Transverse colon (tissue), 4 donors: ENCODE measurements at regions not wholly inside any gene's neighbourhood (a gene's known extent, or its start where the extent isn't known, plus 50 kb on each side); places are given as distances from the start of the nearest gene placed in this dataset.

Source experiments
- DNase-seq: peaks from one replicate; pipeline ENCODE4 v3.0.0-alpha.2; 2019
- H3K27ac ChIP-seq, 4 donors: fragments of 200-600 bp; sonication (generic); 2 replicates each; pipeline ENCODE4 v1.5.1; 2016 to 2018; ENCODE audit warnings: inconsistent platforms in 4 of 4
- H3K27me3 ChIP-seq: fragments of 200-600 bp; sonication (generic); 2 replicates; pipeline ENCODE4 v1.5.1; 2017; ENCODE audit warnings: inconsistent platforms
- H3K36me3 ChIP-seq, 4 donors: fragments of 200-600 bp; sonication (generic); 2 replicates each; pipeline ENCODE4 v1.5.1; 2017 to 2019; ENCODE audit warnings: inconsistent platforms in 4 of 4
- H3K4me1 ChIP-seq, 4 donors: fragments of 200-600 bp; sonication (generic); 2 replicates each; pipeline ENCODE4 v1.5.1; 2017 to 2020; ENCODE audit warnings: inconsistent platforms in 4 of 4
- H3K4me3 ChIP-seq, 4 donors: fragments of 200-600 bp; sonication (generic); 1 replicate in 1 of 4; 2 replicates in 3 of 4; pipeline versions ENCODE4 v1.5.1 to v1.6.1; 2017 to 2019; ENCODE audit warnings: inconsistent platforms in 4 of 4
- H3K9me3 ChIP-seq, 2 donors: fragments of 200-600 bp; sonication (generic); 2 replicates each; pipeline ENCODE4 v1.5.1; 2017 to 2019; ENCODE audit warnings: inconsistent platforms in 2 of 2
- CTCF ChIP-seq, 5 experiments: fragments of 200-600 bp in 3 of 5; fragments of 450-650 bp in 2 of 5; sonication (generic) in 3 of 5; IDR thresholded peaks; 1 replicate in 2 of 5; 2 replicates in 3 of 5; pipeline ENCODE4 v1.5.1; 2016 to 2017; ENCODE audit warnings: antibody characterized with exemption in 5 of 5, inconsistent platforms in 3 of 5, mild to moderate bottlenecking in 2 of 5, moderate library complexity in 1 of 5
- EP300 ChIP-seq: sonication (generic); formaldehyde crosslinking; IDR thresholded peaks from one replicate; pipeline ENCODE4 v1.6.1; 2017; ENCODE audit warnings: antibody characterized with exemption, low read depth
- POLR2A ChIP-seq: fragments of 450-650 bp; IDR thresholded peaks from one replicate; pipeline ENCODE4 v1.6.1; 2016; ENCODE audit warnings: antibody characterized with exemption, mild to moderate bottlenecking, moderate library complexity
- POLR2AphosphoS5 ChIP-seq, 3 donors: sonication (generic); formaldehyde crosslinking; IDR thresholded peaks; one replicate each; pipeline ENCODE4 v1.6.1; 2016; ENCODE audit warnings: antibody characterized with exemption in 3 of 3
- WGBS, 2 donors: methylation state at CpG; one replicate each; pipeline ENCODE4 v1.1.5; 2018; ENCODE audit warnings: low coverage in 1 of 2; 5-methylcytosine and 5-hydroxymethylcytosine counted together
- in situ Hi-C, 4 donors: fragments of 200-750 bp; cut with MboI; loops; one replicate each; pipeline versions ENCODE4 v1.15.0 to v1.15.1; 2017; ENCODE audit warnings: low sequenced_read_pairs in 3 of 4, low pct_ligation_motif_present in 1 of 4, low pct_unique_long_range_greater_than_20kb in 1 of 4
- intact Hi-C: fragments of 100-400 bp; cut with DNase I; formaldehyde crosslinking; loops from one replicate; pipeline ENCODE4 v1.15.1; 2023; ENCODE audit warnings: low total_unique reads

GRCh38 chr9:99694393-99694792 is 127.3 kb upstream of the NR4A3 start:
- Histone ChIP-seq H3K4me1 (no peaks in the 10 kb centered on the region), H3K27ac (no peak overlapping the region), H3K27me3 (no peaks in the 10 kb centered on the region), H3K4me3 (no peak overlapping the region), H3K36me3 (no peaks in the 10 kb centered on the region), H3K9me3 (no peaks in the 10 kb centered on the region)
- in situ Hi-C loops (no loop called here), intact Hi-C loops (no loop called here)
- 67 to 85% methylated on average over 1 of the region's 1 CpG for WGBS, 2 donors
- TF ChIP-seq EP300 (no peak), POLR2A (no peak), CTCF (IDR thresholded peaks at IDR 0.05) (no peak), POLR2AphosphoS5 (IDR thresholded peaks at IDR 0.05) (no peak)
- DNase-seq: no peak

- no peak for TF ChIP-seq CTCF (IDR thresholded peaks at IDR 0.05)
- TF ChIP-seq EP300: no peak
- TF ChIP-seq POLR2A: no peak
- TF ChIP-seq POLR2AphosphoS5 (IDR thresholded peaks at IDR 0.05): no peak
- intact Hi-C loops: no loop called here
- Histone ChIP-seq H3K4me1 (no peaks in the 10 kb centered on the region), H3K36me3 (no peaks in the 10 kb centered on the region), H3K27me3 (no peaks in the 10 kb centered on the region), H3K9me3 (no peaks in the 10 kb centered on the region), H3K4me3 (no peak overlapping the region), H3K27ac (no peak overlapping the region)
- DNase-seq: no peak
- in situ Hi-C loops: no loop called here
- WGBS, 2 donors: 89 to 100% methylated on average over 3 of the region's 3 CpGs
Measured at GRCh38 chr9:99699396-99699795, 122.3 kb upstream of the NR4A3 start.

GRCh38 chr9:99712214-99712613 is 109.5 kb upstream of the NR4A3 start:
- no peak overlapping the region for H3K4me3 ChIP-seq
- H3K27ac ChIP-seq: no peak overlapping the region
- intact Hi-C loops: no loop called here
- in situ Hi-C loops: no loop called here
- no peaks in the 10 kb centered on the region for H3K9me3 ChIP-seq
- H3K4me1 ChIP-seq: no peaks in the 10 kb centered on the region
- H3K27me3 ChIP-seq: no peaks in the 10 kb centered on the region
- TF ChIP-seq CTCF (IDR thresholded peaks at IDR 0.05) (no peak), EP300 (no peak), POLR2A (no peak), POLR2AphosphoS5 (IDR thresholded peaks at IDR 0.05) (no peak)
- H3K36me3 ChIP-seq: no peaks in the 10 kb centered on the region
- DNase-seq: no peak

GRCh38 chr9:99713838-99714306 is 107.8 kb upstream of the NR4A3 start:
- Histone ChIP-seq H3K4me3 (no peak overlapping the region), H3K4me1 (no peaks in the 10 kb centered on the region), H3K27me3 (no peaks in the 10 kb centered on the region), H3K9me3 (no peaks in the 10 kb centered on the region), H3K36me3 (no peaks in the 10 kb centered on the region), H3K27ac (no peak overlapping the region)
- in situ Hi-C loops (no loop called here), intact Hi-C loops (no loop called here)
- WGBS, 2 donors: 78 to 80% methylated on average over 3 of the region's 3 CpGs
- no peak for TF ChIP-seq POLR2A
- no peak for DNase-seq

GRCh38 chr9:99718631-99719030 is 103.1 kb upstream of the NR4A3 start:
- no peak for DNase-seq
- Histone ChIP-seq H3K4me1 (no peaks in the 10 kb centered on the region), H3K36me3 (no peaks in the 10 kb centered on the region), H3K27me3 (no peaks in the 10 kb centered on the region), H3K9me3 (no peaks in the 10 kb centered on the region), H3K4me3 (no peak overlapping the region), H3K27ac (no peak overlapping the region)
- TF ChIP-seq EP300 (no peak), CTCF (IDR thresholded peaks at IDR 0.05) (no peak), POLR2AphosphoS5 (IDR thresholded peaks at IDR 0.05) (no peak), POLR2A (no peak)
- intact Hi-C loops (no loop called here), in situ Hi-C loops (no loop called here)
